ENCODE measurements at regions not wholly inside any gene's neighbourhood (a gene's known extent, or its start where the extent isn't known, plus 50 kb on each side); places are given as distances from the start of the nearest gene placed in this dataset.
"Not testable (repeated sequence)": the region's sequence is repeated elsewhere in the genome, so short reads cannot be mapped to it uniquely, and the experiment has no call there.

GRCh38 chr9:124084087-124084486 is 72.5 kb downstream of the LHX2 start:
- no peak for DNase-seq

GRCh38 chr9:124087226-124087625 is 75.7 kb downstream of the LHX2 start:
- no peak for DNase-seq

GRCh38 chr9:124088476-124088837 is 76.9 kb downstream of the LHX2 start:
- no peak for DNase-seq

- not testable (repeated sequence) for DNase-seq
Measured at GRCh38 chr9:124089631-124090488, 78.3 kb downstream of the LHX2 start.

- DNase-seq = no peak
Measured at GRCh38 chr9:124098141-124098905, 86.8 kb downstream of the LHX2 start.

GRCh38 chr9:124099860-124100259 is 88.3 kb downstream of the LHX2 start:
- no peak for DNase-seq

GRCh38 chr9:124101215-124101968 is 89.8 kb downstream of the LHX2 start:
- DNase-seq = no peak

GRCh38 chr9:124101969-124102345 is 90.4 kb downstream of the LHX2 start:
- no peak for DNase-seq

GRCh38 chr9:124102363-124102762 is 90.8 kb downstream of the LHX2 start:
- no peak for DNase-seq

GRCh38 chr9:124105266-124105665 is 93.7 kb downstream of the LHX2 start:
- no peak for DNase-seq

GRCh38 chr9:124108216-124108615 is 96.6 kb downstream of the LHX2 start:
- DNase-seq = no peak

GRCh38 chr9:124110307-124110915 is 98.8 kb downstream of the LHX2 start:
- DNase-seq = no peak

GRCh38 chr9:124116683-124117363 is 105.3 kb downstream of the LHX2 start:
- DNase-seq = no peak

GRCh38 chr9:124118894-124119293 is 107.3 kb downstream of the LHX2 start:
- DNase-seq = no peak

- DNase-seq = no peak
Measured at GRCh38 chr9:124120272-124120671, 108.7 kb downstream of the LHX2 start.

GRCh38 chr9:124121725-124122124 is 110.2 kb downstream of the LHX2 start:
- no peak for DNase-seq

- DNase-seq = no peak
Measured at GRCh38 chr9:124122321-124122720, 110.8 kb downstream of the LHX2 start.

- DNase-seq = no peak
Measured at GRCh38 chr9:124122813-124123462, 111.4 kb downstream of the LHX2 start.

GRCh38 chr9:124123621-124124020 is 112.1 kb downstream of the LHX2 start:
- DNase-seq = not testable (repeated sequence)

- DNase-seq = no peak
Measured at GRCh38 chr9:124124729-124125650, 113.4 kb downstream of the LHX2 start.

GRCh38 chr9:124125651-124125977 is 114.0 kb downstream of the LHX2 start:
- no peak for DNase-seq
